ENCODE measurements at regions not wholly inside any gene's neighbourhood (a gene's known extent, or its start where the extent isn't known, plus 50 kb on each side); places are given as distances from the start of the nearest gene placed in this dataset.

- H3K4me1 Mint-ChIP-seq (ENCODE audit: unreplicated experiment): peaks cover 6% of the 10 kb centered on the region
- no peak for TF ChIP-seq CTCF (IDR thresholded peaks at IDR 0.05)
- DNase-seq (ENCODE audit: extremely low spot score, unreplicated experiment): no peak
- H3K9me3 Mint-ChIP-seq (ENCODE audit: unreplicated experiment): no peaks in the 10 kb centered on the region
- no peaks in the 10 kb centered on the region for H3K36me3 Mint-ChIP-seq (ENCODE audit: unreplicated experiment)
- no peaks in the 10 kb centered on the region for H3K27me3 Mint-ChIP-seq (ENCODE audit: unreplicated experiment)
- no peak overlapping the region for H3K27ac Mint-ChIP-seq (ENCODE audit: unreplicated experiment)
- H3K4me3 Mint-ChIP-seq (ENCODE audit: unreplicated experiment): no peak overlapping the region
Observed at GRCh38 chr6:112651239-112651638, 304.1 kb downstream of the RFPL4B start.

- no peak for DNase-seq (ENCODE audit: extremely low spot score, unreplicated experiment)
- no peaks in the 10 kb centered on the region for H3K27me3 Mint-ChIP-seq (ENCODE audit: unreplicated experiment)
- H3K4me3 Mint-ChIP-seq (ENCODE audit: unreplicated experiment): no peak overlapping the region
- H3K4me1 Mint-ChIP-seq (ENCODE audit: unreplicated experiment): no peaks in the 10 kb centered on the region
- no peaks in the 10 kb centered on the region for H3K36me3 Mint-ChIP-seq (ENCODE audit: unreplicated experiment)
- no peak for TF ChIP-seq CTCF (IDR thresholded peaks at IDR 0.05)
- H3K9me3 Mint-ChIP-seq (ENCODE audit: unreplicated experiment): no peaks in the 10 kb centered on the region
- no peak overlapping the region for H3K27ac Mint-ChIP-seq (ENCODE audit: unreplicated experiment)
Observed at GRCh38 chr6:112659912-112660311, 312.8 kb downstream of the RFPL4B start.

GRCh38 chr6:112660626-112661025 lies 313.5 kb downstream of the RFPL4B start:
- Mint-ChIP-seq H3K27me3 (ENCODE audit: unreplicated experiment) (no peaks in the 10 kb centered on the region), H3K27ac (ENCODE audit: unreplicated experiment) (no peak overlapping the region), H3K4me3 (ENCODE audit: unreplicated experiment) (no peak overlapping the region), H3K4me1 (ENCODE audit: unreplicated experiment) (no peaks in the 10 kb centered on the region), H3K36me3 (ENCODE audit: unreplicated experiment) (no peaks in the 10 kb centered on the region), H3K9me3 (ENCODE audit: unreplicated experiment) (no peaks in the 10 kb centered on the region)
- no peak for DNase-seq (ENCODE audit: extremely low spot score, unreplicated experiment)
- TF ChIP-seq CTCF (IDR thresholded peaks at IDR 0.05): no peak

- Mint-ChIP-seq H3K4me3 (ENCODE audit: unreplicated experiment) (no peak overlapping the region), H3K36me3 (ENCODE audit: unreplicated experiment) (no peaks in the 10 kb centered on the region), H3K9me3 (ENCODE audit: unreplicated experiment) (no peaks in the 10 kb centered on the region), H3K27ac (ENCODE audit: unreplicated experiment) (no peak overlapping the region), H3K4me1 (ENCODE audit: unreplicated experiment) (peaks cover 3% of the 10 kb centered on the region), H3K27me3 (ENCODE audit: unreplicated experiment) (no peaks in the 10 kb centered on the region)
- TF ChIP-seq CTCF (IDR thresholded peaks at IDR 0.05): no peak
- no peak for DNase-seq (ENCODE audit: extremely low spot score, unreplicated experiment)
Observed at GRCh38 chr6:112663698-112664097, 316.6 kb downstream of the RFPL4B start.

- peaks cover 3% of the 10 kb centered on the region for H3K4me1 Mint-ChIP-seq (ENCODE audit: unreplicated experiment)
- DNase-seq (ENCODE audit: extremely low spot score, unreplicated experiment): no peak
- no peaks in the 10 kb centered on the region for H3K36me3 Mint-ChIP-seq (ENCODE audit: unreplicated experiment)
- H3K4me3 Mint-ChIP-seq (ENCODE audit: unreplicated experiment): no peak overlapping the region
- H3K27me3 Mint-ChIP-seq (ENCODE audit: unreplicated experiment): no peaks in the 10 kb centered on the region
- H3K27ac Mint-ChIP-seq (ENCODE audit: unreplicated experiment): no peak overlapping the region
- H3K9me3 Mint-ChIP-seq (ENCODE audit: unreplicated experiment): no peaks in the 10 kb centered on the region
- TF ChIP-seq CTCF (IDR thresholded peaks at IDR 0.05): no peak
Observed at GRCh38 chr6:112665114-112665513, 318.0 kb downstream of the RFPL4B start.

Measured in osteocyte (in vitro differentiated cells).